ENCODE measurements at regions not wholly inside any gene's neighbourhood (a gene's known extent, or its start where the extent isn't known, plus 50 kb on each side); places are given as distances from the start of the nearest gene placed in this dataset.

DNA sequence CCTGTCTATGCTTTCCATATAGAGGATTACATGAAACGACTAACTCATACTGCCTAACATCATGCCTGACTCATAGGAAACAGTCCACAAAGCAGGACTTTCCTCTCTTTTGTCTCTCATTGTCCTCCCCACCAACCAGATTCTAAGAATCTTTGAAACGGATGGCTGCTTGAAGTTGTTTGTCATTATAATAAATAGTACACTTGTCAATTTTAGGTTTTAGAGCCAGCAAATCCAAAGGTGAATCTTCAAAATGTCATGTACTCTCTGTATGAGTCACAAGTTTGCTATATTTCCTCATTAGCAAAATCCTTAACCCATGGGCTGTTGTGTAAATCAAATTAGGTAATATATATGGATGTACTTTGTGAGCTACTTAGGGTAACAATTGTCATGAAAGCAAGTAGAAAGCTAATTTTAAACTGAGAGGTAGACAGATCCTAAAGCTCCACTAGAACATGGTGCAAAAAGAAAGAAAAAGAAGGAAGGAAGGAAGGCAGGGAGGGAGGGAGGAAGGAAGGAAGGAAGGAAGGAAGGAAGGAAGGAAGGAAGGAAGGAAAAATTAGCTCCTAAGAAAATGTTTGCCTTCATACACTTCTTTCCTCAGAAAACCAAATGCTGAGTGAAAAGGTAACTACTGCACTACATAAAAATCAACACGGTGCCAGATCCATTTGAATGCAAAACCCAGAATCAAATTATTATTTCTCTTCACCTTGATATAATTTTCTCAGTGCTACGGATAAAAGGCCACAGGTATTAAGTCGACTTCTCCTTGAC lies 129.5 kb upstream of the PRMT6 start:
- DNase-seq = no peak
- H3K27ac ChIP-seq = no peak overlapping the region
- no peaks in the 10 kb centered on the region for H3K4me1 ChIP-seq
- H3K27me3 ChIP-seq (replicated peaks in 1 of 7) = no peaks in the 10 kb centered on the region
- H3K4me3 ChIP-seq = no peak overlapping the region
- intact Hi-C loops (cut with DNase I; ENCODE audit: low total_unique reads) = no loop called here
- H3K9me3 ChIP-seq = peaks cover 0 to 6% (median 0%) of the 10 kb centered on the region in 8 donors
- WGBS, 5 donors = 71 to 88% (median 75%) methylated on average over 5 of the region's 5 CpGs
- TF ChIP-seq POLR2AphosphoS5 (IDR thresholded peaks at IDR 0.05) (no peak), POLR2A (IDR thresholded peaks at IDR 0.05) (no peak)
- TF ChIP-seq, protein P1, sequence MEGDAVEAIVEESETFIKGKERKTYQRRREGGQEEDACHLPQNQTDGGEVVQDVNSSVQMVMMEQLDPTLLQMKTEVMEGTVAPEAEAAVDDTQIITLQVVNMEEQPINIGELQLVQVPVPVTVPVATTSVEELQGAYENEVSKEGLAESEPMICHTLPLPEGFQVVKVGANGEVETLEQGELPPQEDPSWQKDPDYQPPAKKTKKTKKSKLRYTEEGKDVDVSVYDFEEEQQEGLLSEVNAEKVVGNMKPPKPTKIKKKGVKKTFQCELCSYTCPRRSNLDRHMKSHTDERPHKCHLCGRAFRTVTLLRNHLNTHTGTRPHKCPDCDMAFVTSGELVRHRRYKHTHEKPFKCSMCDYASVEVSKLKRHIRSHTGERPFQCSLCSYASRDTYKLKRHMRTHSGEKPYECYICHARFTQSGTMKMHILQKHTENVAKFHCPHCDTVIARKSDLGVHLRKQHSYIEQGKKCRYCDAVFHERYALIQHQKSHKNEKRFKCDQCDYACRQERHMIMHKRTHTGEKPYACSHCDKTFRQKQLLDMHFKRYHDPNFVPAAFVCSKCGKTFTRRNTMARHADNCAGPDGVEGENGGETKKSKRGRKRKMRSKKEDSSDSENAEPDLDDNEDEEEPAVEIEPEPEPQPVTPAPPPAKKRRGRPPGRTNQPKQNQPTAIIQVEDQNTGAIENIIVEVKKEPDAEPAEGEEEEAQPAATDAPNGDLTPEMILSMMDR (IDR thresholded peaks at IDR 0.05 in 8 of 11, conservative IDR thresholded peaks at IDR 0.05 in 3 of 11) = no peak
- H3K36me3 ChIP-seq = no peaks in the 10 kb centered on the region

DNA sequence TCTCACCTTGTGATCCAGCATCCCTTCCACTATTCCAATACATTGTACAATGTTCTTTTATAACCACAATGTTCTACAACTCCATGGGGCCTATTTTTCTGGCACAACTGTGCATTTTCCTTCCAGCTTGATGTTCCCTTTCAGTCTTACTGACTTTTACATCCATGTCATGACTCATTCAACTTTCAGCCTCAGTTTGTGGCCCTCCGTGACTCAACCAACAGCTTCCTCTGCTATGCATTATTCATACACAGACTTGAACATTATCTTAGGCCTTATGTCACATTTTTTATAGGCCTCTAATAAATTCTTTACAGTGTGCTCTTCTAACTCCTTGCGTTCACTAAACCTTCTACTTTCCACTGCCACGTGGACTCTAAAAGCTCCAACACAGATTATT lies 119.4 kb upstream of the PRMT6 start:
- H3K9me3 ChIP-seq = no peaks in the 10 kb centered on the region
- H3K27me3 ChIP-seq (replicated peaks in 1 of 7) = no peaks in the 10 kb centered on the region
- no peak for DNase-seq
- H3K4me1 ChIP-seq = no peaks in the 10 kb centered on the region
- H3K4me3 ChIP-seq = no peak overlapping the region
- intact Hi-C loops (cut with DNase I; ENCODE audit: low total_unique reads) = no loop called here
- TF ChIP-seq POLR2A (IDR thresholded peaks at IDR 0.05) (no peak), POLR2AphosphoS5 (IDR thresholded peaks at IDR 0.05) (no peak)
- TF ChIP-seq, protein P1 (IDR thresholded peaks at IDR 0.05 in 8 of 11, conservative IDR thresholded peaks at IDR 0.05 in 3 of 11) = no peak
- no peak overlapping the region for H3K27ac ChIP-seq
- no peaks in the 10 kb centered on the region for H3K36me3 ChIP-seq
- WGBS, 5 donors = 49 to 98% (median 58%) methylated on average over 3 of the region's 3 CpGs

DNA sequence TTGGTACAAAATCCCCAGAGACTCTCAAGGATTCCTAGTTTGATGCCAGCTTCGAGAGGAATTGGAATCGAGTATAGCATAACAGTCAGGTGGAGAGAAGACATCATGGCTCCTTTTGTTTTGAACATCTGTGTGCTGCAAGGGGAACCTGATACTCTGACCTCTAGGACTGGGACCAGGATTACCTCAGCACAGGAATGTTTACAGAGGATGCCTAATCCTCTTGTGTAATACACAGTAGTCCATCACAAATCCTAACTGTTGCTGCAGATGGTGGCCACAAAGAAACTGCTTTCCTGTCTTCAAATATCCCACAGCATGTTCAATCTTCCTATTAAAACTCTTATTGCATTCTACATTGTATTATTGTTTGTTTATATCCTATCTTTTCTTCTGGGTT lies 111.8 kb upstream of the PRMT6 start:
- no peaks in the 10 kb centered on the region for H3K36me3 ChIP-seq
- H3K27ac ChIP-seq = no peak overlapping the region
- 67 to 86% (median 76%) methylated on average over 2 of the region's 2 CpGs for WGBS, 5 donors
- DNase-seq = no peak
- no peak overlapping the region for H3K4me3 ChIP-seq
- no peaks in the 10 kb centered on the region for H3K4me1 ChIP-seq
- TF ChIP-seq POLR2AphosphoS5 (IDR thresholded peaks at IDR 0.05) (no peak), POLR2A (IDR thresholded peaks at IDR 0.05) (no peak)
- no peaks in the 10 kb centered on the region for H3K27me3 ChIP-seq (replicated peaks in 1 of 7)
- intact Hi-C loops (cut with DNase I; ENCODE audit: low total_unique reads) = no loop called here
- H3K9me3 ChIP-seq = no peaks in the 10 kb centered on the region

DNA sequence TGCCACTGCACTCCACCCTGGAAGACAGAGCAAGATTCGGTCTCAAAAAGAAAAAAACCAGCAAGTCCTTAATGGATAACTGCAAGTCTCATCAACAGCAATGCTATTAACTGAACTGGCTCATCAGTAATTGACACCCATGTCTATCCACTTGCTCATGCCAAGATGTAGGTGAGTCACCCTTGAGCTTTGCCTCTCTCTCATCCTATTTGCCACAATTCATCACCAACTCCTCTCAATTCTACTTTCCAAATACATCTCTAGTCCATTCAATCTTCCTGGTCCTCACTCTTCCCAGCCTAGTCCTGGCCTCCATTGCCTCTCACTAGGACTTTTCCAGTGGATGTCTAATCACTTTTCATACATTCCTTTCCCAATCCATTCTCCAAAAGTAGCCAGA lies 103.7 kb upstream of the PRMT6 start:
- intact Hi-C loops (cut with DNase I; ENCODE audit: low total_unique reads) = no loop called here
- H3K27me3 ChIP-seq (replicated peaks in 1 of 7) = no peaks in the 10 kb centered on the region
- H3K9me3 ChIP-seq = no peaks in the 10 kb centered on the region
- H3K4me3 ChIP-seq = no peak overlapping the region
- H3K27ac ChIP-seq = no peak overlapping the region
- 65 to 88% (median 79%) methylated on average over 1 of the region's 1 CpG for WGBS, 5 donors
- no peaks in the 10 kb centered on the region for H3K36me3 ChIP-seq
- DNase-seq = no peak
- H3K4me1 ChIP-seq = no peaks in the 10 kb centered on the region
- TF ChIP-seq POLR2A (IDR thresholded peaks at IDR 0.05) = no peak
- no peak for TF ChIP-seq POLR2AphosphoS5 (IDR thresholded peaks at IDR 0.05)
- TF ChIP-seq, protein P1 (IDR thresholded peaks at IDR 0.05 in 8 of 11, conservative IDR thresholded peaks at IDR 0.05 in 3 of 11) = no peak
